HG03060 (cell line): ENCODE measurements at regions not wholly inside any gene's neighbourhood (a gene's known extent, or its start where the extent isn't known, plus 50 kb on each side); places are given as distances from the start of the nearest gene placed in this dataset.
"Not testable (repeated sequence)": the region's sequence is repeated elsewhere in the genome, so short reads cannot be mapped to it uniquely, and the experiment has no call there.

Source experiments
- ATAC-seq: cut with Tn5 transposase; IDR thresholded peaks from one replicate; pipeline ENCODE4 v1.9.1; 2021; ENCODE audit warnings: low read depth, moderate number of reproducible peaks; ENCODE audit not compliant: unreplicated experiment

GRCh38 chr3:18086078-18086477 is 339.1 kb downstream of the SATB1 start:
- no peak for ATAC-seq

GRCh38 chr3:18085429-18085828 is 339.7 kb downstream of the SATB1 start:
- no peak for ATAC-seq

GRCh38 chr3:18083273-18083590 is 340.8 kb upstream of the TBC1D5 start:
- not testable (repeated sequence) for ATAC-seq

GRCh38 chr3:18082551-18083272 is 340.3 kb upstream of the TBC1D5 start:
- no peak for ATAC-seq

- no peak for ATAC-seq
Measured at GRCh38 chr3:18080198-18080689, 337.8 kb upstream of the TBC1D5 start.

GRCh38 chr3:18079739-18080138 is 337.3 kb upstream of the TBC1D5 start:
- no peak for ATAC-seq

- ATAC-seq, result no peak
Measured at GRCh38 chr3:18079062-18079461, 336.6 kb upstream of the TBC1D5 start.

GRCh38 chr3:18077128-18077840 is 334.9 kb upstream of the TBC1D5 start:
- no peak for ATAC-seq

- ATAC-seq, result no peak
Measured at GRCh38 chr3:18076301-18076700, 333.9 kb upstream of the TBC1D5 start.

- no peak for ATAC-seq
Measured at GRCh38 chr3:18075799-18076198, 333.4 kb upstream of the TBC1D5 start.

GRCh38 chr3:18071833-18072232 is 329.4 kb upstream of the TBC1D5 start:
- ATAC-seq, result no peak

- ATAC-seq, result no peak
Measured at GRCh38 chr3:18070944-18071343, 328.5 kb upstream of the TBC1D5 start.

- no peak for ATAC-seq
Measured at GRCh38 chr3:18070231-18070630, 327.8 kb upstream of the TBC1D5 start.

GRCh38 chr3:18069568-18069967 is 327.1 kb upstream of the TBC1D5 start:
- no peak for ATAC-seq

- no peak for ATAC-seq
Measured at GRCh38 chr3:18066899-18067582, 324.6 kb upstream of the TBC1D5 start.

GRCh38 chr3:18064586-18064985 is 322.2 kb upstream of the TBC1D5 start:
- no peak for ATAC-seq

- ATAC-seq, result no peak
Measured at GRCh38 chr3:18062657-18063025, 320.2 kb upstream of the TBC1D5 start.

- no peak for ATAC-seq
Measured at GRCh38 chr3:18061737-18062656, 319.6 kb upstream of the TBC1D5 start.

GRCh38 chr3:18058666-18059065 is 316.2 kb upstream of the TBC1D5 start:
- ATAC-seq, result no peak

- no peak for ATAC-seq
Measured at GRCh38 chr3:18057471-18058091, 315.1 kb upstream of the TBC1D5 start.
